Uterus (tissue), 2 donors: ENCODE measurements at regions not wholly inside any gene's neighbourhood (a gene's known extent, or its start where the extent isn't known, plus 50 kb on each side); places are given as distances from the start of the nearest gene placed in this dataset.

Source experiments
- CTCF ChIP-seq, 4 experiments: fragments of 200-600 bp in 2 of 4; fragments of 450-650 bp in 2 of 4; sonication (generic) in 2 of 4; IDR thresholded peaks; one replicate each; pipeline ENCODE4 v1.5.1; 2016 to 2019; ENCODE audit warnings: antibody characterized with exemption in 4 of 4, mild to moderate bottlenecking in 2 of 4, moderate library complexity in 1 of 4
- POLR2A ChIP-seq, 2 donors: fragments of 450-650 bp; IDR thresholded peaks; one replicate each; pipeline ENCODE4 v1.6.1; 2016; ENCODE audit warnings: antibody characterized with exemption in 2 of 2, mild to moderate bottlenecking in 1 of 2, moderate library complexity in 1 of 2

- TF ChIP-seq CTCF (IDR thresholded peaks at IDR 0.05) (no peak), POLR2A (IDR thresholded peaks at IDR 0.05) (no peak)
These were observed 420.0 kb upstream of the CYRIA start for GRCh38 chr2:17085546-17086202.
